GM23338 (cell line): ENCODE measurements at regions not wholly inside any gene's neighbourhood (a gene's known extent, or its start where the extent isn't known, plus 50 kb on each side); places are given as distances from the start of the nearest gene placed in this dataset.

Experiments used
- ATAC-seq: fragments of 200-7000 bp; cut with Tn5 transposase; 3 replicates; pipeline ENCODE4 v1.9.1; 2020
- DNase-seq: peaks from one replicate; pipeline ENCODE4 v3.0.0-alpha.2; 2015; ENCODE audit warnings: low spot score
- H2AFZ ChIP-seq: fragments of 200-600 bp; sonication (generic); 2 replicates; pipeline ENCODE4 v1.8.0; 2016; ENCODE audit warnings: antibody characterized with exemption, mild to moderate bottlenecking, moderate library complexity
- H3F3A ChIP-seq: fragments of 200-600 bp; sonication (generic); replicated peaks from 2 replicates; pipeline ENCODE4 v1.8.0; 2017; ENCODE audit warnings: antibody characterized with exemption, mixed run types, low read depth
- H3K27ac ChIP-seq: fragments of 200-600 bp; sonication (generic); 2 replicates; pipeline ENCODE4 v1.6.1; 2016; ENCODE audit warnings: low read depth
- H3K27me3 ChIP-seq: fragments of 200-600 bp; sonication (generic); 2 replicates; pipeline ENCODE4 v1.8.0; 2016; ENCODE audit warnings: mild to moderate bottlenecking, mixed run types, moderate library complexity; ENCODE audit not compliant: insufficient read depth
- H3K36me3 ChIP-seq: fragments of 200-600 bp; sonication (generic); 2 replicates; pipeline ENCODE4 v1.8.0; 2016; ENCODE audit warnings: mild to moderate bottlenecking; ENCODE audit not compliant: insufficient read depth
- H3K4me1 ChIP-seq: fragments of 200-600 bp; sonication (generic); 2 replicates; pipeline ENCODE4 v1.8.0; 2016; ENCODE audit warnings: mild to moderate bottlenecking, moderate library complexity; ENCODE audit not compliant: insufficient read depth
- H3K4me2 ChIP-seq: fragments of 200-600 bp; sonication (generic); 2 replicates; pipeline ENCODE4 v1.7.1; 2017; ENCODE audit warnings: mixed run types
- H3K4me3 ChIP-seq: fragments of 200-600 bp; sonication (generic); 2 replicates; pipeline ENCODE4 v1.6.1; 2016; ENCODE audit warnings: mixed run types
- H3K79me2 ChIP-seq: fragments of 200-600 bp; sonication (generic); replicated peaks from 2 replicates; pipeline ENCODE4 v1.8.0; 2017; ENCODE audit warnings: mild to moderate bottlenecking; ENCODE audit not compliant: insufficient read depth
- H3K9me2 ChIP-seq: fragments of 200-600 bp; sonication (generic); 2 replicates; pipeline ENCODE4 v1.8.0; 2017; ENCODE audit not compliant: insufficient read depth
- H4K20me1 ChIP-seq: fragments of 200-600 bp; sonication (generic); replicated peaks from 2 replicates; pipeline ENCODE4 v1.8.0; 2017; ENCODE audit warnings: mild to moderate bottlenecking; ENCODE audit not compliant: insufficient read depth
- H3K27ac Mint-ChIP-seq: 2 replicates; pipeline ENCODE4 v1.8.0; 2020; ENCODE audit warnings: inconsistent platforms, mild to moderate bottlenecking, moderate library complexity, mixed read lengths
- H3K27me3 Mint-ChIP-seq: 3 replicates; pipeline ENCODE4 v1.8.0; 2022; ENCODE audit warnings: low read depth, mild to moderate bottlenecking, moderate library complexity, mixed read lengths, inconsistent platforms; ENCODE audit not compliant: insufficient read depth, poor library complexity
- H3K36me3 Mint-ChIP-seq: 3 replicates; pipeline ENCODE4 v1.8.0; 2021; ENCODE audit warnings: low read depth, mild to moderate bottlenecking, inconsistent platforms, moderate library complexity, mixed read lengths
- H3K4me1 Mint-ChIP-seq: 3 replicates; pipeline ENCODE4 v1.8.0; 2020; ENCODE audit warnings: mild to moderate bottlenecking, inconsistent platforms, mixed read lengths
- H3K4me3 Mint-ChIP-seq: 3 replicates; pipeline ENCODE4 v1.8.0; 2021; ENCODE audit warnings: moderate library complexity, mild to moderate bottlenecking, inconsistent platforms, mixed read lengths
- H3K9me3 Mint-ChIP-seq: 3 replicates; pipeline ENCODE4 v1.8.0; 2020; ENCODE audit warnings: moderate library complexity, mild to moderate bottlenecking, inconsistent platforms, mixed read lengths
- EZH2 ChIP-seq: fragments of 200-600 bp; sonication (generic); IDR thresholded peaks from one replicate; pipeline ENCODE4 v1.8.0; 2017; ENCODE audit warnings: antibody characterized with exemption, mild to moderate bottlenecking, low read depth; ENCODE audit not compliant: unreplicated experiment
- EZH2phosphoT487 ChIP-seq: fragments of 200-600 bp; sonication (generic); IDR thresholded peaks from one replicate; pipeline ENCODE4 v1.8.1; 2018; ENCODE audit warnings: antibody characterized with exemption; ENCODE audit not compliant: unreplicated experiment
- JUNB ChIP-seq: IDR thresholded peaks from one replicate; pipeline ENCODE4 v1.6.1; 2016; ENCODE audit warnings: antibody characterized with exemption; ENCODE audit not compliant: unreplicated experiment
- NANOG ChIP-seq: IDR thresholded peaks from 2 replicates; pipeline ENCODE4 v1.6.1; 2016; ENCODE audit warnings: antibody characterized with exemption, borderline replicate concordance
- ZNF331 ChIP-seq: fragments of 250-450 bp; sonication (Bioruptor Pico); IDR thresholded peaks from 2 replicates; pipeline ENCODE4 v1.5.0; 2020; ENCODE audit warnings: low read depth, mild to moderate bottlenecking, moderate library complexity
- TF ChIP-seq, protein P1 (sequence below): fragments of 250-450 bp; sonication (Bioruptor Pico); IDR thresholded peaks from 2 replicates; pipeline ENCODE4 v1.5.0; 2020; ENCODE audit warnings: mild to moderate bottlenecking, moderate library complexity
- TF ChIP-seq, protein P2 (sequence below): IDR thresholded peaks from 2 replicates; pipeline ENCODE4 v1.6.1; 2016; ENCODE audit warnings: antibody characterized with exemption
- TF ChIP-seq, protein P3 (sequence below): IDR thresholded peaks from one replicate; pipeline ENCODE4 v1.6.1; 2018; ENCODE audit warnings: antibody characterized with exemption; ENCODE audit not compliant: unreplicated experiment
- TF ChIP-seq, protein P4 (sequence below), 2 experiments: fragments of 200-600 bp in 1 of 2; sonication (generic) in 1 of 2; conservative IDR thresholded peaks; 2 replicates each; pipeline versions ENCODE4 v1.5.1 to v1.6.1; 2016 to 2017; ENCODE audit warnings: antibody characterized with exemption in 2 of 2, low read depth in 2 of 2, mild to moderate bottlenecking in 2 of 2, moderate library complexity in 1 of 2

DNA sequence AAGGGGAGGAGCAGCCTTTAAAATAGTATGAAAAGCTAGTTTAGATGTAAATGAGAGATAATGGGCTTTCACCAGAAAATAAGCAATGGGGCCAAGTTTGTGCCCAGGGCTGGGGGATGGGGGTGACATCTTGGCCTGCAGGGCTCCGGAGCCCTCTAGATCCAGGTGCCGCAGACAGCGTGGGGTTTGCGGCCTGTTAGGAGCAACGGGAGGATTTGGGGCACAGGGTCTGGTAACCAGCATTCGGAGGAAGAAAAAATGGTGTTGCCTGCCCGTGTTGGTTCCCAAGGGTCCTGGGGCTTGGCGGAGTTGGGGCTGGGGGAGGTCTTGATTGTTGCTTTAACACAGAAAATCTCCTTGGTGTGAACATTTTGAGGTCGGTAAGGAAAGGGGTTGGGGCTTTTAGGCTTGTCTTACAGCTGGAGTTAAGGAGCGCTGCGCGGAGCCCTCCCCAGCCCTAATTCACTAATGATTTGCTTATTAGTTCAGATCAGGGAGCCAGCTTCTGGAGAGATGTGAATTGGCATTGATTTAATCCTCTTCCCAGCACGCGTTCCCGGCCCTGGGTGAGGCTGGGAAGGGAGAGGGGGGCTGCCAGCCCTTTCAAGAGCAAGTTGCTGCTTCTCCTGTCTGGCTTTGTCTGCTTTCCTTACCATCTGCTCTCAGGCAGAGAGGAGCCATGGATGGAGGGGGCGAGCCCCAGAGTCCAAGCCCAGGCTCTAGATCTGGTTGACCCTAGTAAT, 443.4 kb downstream of the BCOR start:
- Mint-ChIP-seq H3K9me3 (peaks cover 3% of the 10 kb centered on the region; the same call in 1 of the 3 replicates), H3K36me3 (no peaks in the 10 kb centered on the region), H3K27ac (peak overlapping the region; percentile 98), H3K4me1 (peaks cover 39% of the 10 kb centered on the region), H3K27me3 (peaks cover 8% of the 10 kb centered on the region), H3K4me3 (peak overlapping the region; percentile 64)
- Histone ChIP-seq H3K79me2 (no peaks in the 10 kb centered on the region), H4K20me1 (no peaks in the 10 kb centered on the region), H3K27me3 (no peaks in the 10 kb centered on the region), H3K27ac (peak overlapping the region; percentile 97), H3K9me2 (no peaks in the 10 kb centered on the region), H3F3A (0 out of 2 replicates have a peak, but pooled peaks cover 11% of the 10 kb centered on the region), H3K4me3 (peak overlapping the region; percentile 42), H3K4me1 (peaks cover 20% of the 10 kb centered on the region), H3K4me2 (peak overlapping the region; percentile 52), H3K36me3 (no peaks in the 10 kb centered on the region), H2AFZ (no peak overlapping the region)
- ATAC-seq = peak; percentile 74
- no peak for TF ChIP-seq ZNF331
- no peak for TF ChIP-seq NANOG
- TF ChIP-seq, protein P1, sequence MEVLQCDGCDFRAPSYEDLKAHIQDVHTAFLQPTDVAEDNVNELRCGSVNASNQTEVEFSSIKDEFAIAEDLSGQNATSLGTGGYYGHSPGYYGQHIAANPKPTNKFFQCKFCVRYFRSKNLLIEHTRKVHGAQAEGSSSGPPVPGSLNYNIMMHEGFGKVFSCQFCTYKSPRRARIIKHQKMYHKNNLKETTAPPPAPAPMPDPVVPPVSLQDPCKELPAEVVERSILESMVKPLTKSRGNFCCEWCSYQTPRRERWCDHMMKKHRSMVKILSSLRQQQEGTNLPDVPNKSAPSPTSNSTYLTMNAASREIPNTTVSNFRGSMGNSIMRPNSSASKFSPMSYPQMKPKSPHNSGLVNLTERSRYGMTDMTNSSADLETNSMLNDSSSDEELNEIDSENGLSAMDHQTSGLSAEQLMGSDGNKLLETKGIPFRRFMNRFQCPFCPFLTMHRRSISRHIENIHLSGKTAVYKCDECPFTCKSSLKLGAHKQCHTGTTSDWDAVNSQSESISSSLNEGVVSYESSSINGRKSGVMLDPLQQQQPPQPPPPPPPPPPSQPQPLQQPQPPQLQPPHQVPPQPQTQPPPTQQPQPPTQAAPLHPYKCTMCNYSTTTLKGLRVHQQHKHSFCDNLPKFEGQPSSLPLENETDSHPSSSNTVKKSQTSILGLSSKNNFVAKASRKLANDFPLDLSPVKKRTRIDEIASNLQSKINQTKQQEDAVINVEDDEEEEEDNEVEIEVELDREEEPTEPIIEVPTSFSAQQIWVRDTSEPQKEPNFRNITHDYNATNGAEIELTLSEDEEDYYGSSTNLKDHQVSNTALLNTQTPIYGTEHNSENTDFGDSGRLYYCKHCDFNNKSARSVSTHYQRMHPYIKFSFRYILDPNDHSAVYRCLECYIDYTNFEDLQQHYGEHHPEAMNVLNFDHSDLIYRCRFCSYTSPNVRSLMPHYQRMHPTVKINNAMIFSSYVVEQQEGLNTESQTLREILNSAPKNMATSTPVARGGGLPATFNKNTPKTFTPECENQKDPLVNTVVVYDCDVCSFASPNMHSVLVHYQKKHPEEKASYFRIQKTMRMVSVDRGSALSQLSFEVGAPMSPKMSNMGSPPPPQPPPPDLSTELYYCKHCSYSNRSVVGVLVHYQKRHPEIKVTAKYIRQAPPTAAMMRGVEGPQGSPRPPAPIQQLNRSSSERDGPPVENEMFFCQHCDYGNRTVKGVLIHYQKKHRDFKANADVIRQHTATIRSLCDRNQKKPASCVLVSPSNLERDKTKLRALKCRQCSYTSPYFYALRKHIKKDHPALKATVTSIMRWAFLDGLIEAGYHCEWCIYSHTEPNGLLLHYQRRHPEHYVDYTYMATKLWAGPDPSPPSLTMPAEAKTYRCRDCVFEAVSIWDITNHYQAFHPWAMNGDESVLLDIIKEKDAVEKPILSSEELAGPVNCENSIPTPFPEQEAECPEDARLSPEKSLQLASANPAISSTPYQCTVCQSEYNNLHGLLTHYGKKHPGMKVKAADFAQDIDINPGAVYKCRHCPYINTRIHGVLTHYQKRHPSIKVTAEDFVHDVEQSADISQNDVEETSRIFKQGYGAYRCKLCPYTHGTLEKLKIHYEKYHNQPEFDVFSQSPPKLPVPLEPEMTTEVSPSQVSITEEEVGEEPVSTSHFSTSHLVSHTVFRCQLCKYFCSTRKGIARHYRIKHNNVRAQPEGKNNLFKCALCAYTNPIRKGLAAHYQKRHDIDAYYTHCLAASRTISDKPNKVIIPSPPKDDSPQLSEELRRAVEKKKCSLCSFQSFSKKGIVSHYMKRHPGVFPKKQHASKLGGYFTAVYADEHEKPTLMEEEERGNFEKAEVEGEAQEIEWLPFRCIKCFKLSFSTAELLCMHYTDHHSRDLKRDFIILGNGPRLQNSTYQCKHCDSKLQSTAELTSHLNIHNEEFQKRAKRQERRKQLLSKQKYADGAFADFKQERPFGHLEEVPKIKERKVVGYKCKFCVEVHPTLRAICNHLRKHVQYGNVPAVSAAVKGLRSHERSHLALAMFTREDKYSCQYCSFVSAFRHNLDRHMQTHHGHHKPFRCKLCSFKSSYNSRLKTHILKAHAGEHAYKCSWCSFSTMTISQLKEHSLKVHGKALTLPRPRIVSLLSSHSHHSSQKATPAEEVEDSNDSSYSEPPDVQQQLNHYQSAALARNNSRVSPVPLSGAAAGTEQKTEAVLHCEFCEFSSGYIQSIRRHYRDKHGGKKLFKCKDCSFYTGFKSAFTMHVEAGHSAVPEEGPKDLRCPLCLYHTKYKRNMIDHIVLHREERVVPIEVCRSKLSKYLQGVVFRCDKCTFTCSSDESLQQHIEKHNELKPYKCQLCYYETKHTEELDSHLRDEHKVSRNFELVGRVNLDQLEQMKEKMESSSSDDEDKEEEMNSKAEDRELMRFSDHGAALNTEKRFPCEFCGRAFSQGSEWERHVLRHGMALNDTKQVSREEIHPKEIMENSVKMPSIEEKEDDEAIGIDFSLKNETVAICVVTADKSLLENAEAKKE (CRISPR knock-in tag) = no peak
- TF ChIP-seq JUNB = no peak
- no peak for TF ChIP-seq EZH2phosphoT487
- TF ChIP-seq, protein P2, sequence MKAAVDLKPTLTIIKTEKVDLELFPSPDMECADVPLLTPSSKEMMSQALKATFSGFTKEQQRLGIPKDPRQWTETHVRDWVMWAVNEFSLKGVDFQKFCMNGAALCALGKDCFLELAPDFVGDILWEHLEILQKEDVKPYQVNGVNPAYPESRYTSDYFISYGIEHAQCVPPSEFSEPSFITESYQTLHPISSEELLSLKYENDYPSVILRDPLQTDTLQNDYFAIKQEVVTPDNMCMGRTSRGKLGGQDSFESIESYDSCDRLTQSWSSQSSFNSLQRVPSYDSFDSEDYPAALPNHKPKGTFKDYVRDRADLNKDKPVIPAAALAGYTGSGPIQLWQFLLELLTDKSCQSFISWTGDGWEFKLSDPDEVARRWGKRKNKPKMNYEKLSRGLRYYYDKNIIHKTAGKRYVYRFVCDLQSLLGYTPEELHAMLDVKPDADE = no peak
- TF ChIP-seq, protein P3, sequence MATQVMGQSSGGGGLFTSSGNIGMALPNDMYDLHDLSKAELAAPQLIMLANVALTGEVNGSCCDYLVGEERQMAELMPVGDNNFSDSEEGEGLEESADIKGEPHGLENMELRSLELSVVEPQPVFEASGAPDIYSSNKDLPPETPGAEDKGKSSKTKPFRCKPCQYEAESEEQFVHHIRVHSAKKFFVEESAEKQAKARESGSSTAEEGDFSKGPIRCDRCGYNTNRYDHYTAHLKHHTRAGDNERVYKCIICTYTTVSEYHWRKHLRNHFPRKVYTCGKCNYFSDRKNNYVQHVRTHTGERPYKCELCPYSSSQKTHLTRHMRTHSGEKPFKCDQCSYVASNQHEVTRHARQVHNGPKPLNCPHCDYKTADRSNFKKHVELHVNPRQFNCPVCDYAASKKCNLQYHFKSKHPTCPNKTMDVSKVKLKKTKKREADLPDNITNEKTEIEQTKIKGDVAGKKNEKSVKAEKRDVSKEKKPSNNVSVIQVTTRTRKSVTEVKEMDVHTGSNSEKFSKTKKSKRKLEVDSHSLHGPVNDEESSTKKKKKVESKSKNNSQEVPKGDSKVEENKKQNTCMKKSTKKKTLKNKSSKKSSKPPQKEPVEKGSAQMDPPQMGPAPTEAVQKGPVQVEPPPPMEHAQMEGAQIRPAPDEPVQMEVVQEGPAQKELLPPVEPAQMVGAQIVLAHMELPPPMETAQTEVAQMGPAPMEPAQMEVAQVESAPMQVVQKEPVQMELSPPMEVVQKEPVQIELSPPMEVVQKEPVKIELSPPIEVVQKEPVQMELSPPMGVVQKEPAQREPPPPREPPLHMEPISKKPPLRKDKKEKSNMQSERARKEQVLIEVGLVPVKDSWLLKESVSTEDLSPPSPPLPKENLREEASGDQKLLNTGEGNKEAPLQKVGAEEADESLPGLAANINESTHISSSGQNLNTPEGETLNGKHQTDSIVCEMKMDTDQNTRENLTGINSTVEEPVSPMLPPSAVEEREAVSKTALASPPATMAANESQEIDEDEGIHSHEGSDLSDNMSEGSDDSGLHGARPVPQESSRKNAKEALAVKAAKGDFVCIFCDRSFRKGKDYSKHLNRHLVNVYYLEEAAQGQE = no peak
- TF ChIP-seq EZH2 = no peak
- TF ChIP-seq, protein P4, sequence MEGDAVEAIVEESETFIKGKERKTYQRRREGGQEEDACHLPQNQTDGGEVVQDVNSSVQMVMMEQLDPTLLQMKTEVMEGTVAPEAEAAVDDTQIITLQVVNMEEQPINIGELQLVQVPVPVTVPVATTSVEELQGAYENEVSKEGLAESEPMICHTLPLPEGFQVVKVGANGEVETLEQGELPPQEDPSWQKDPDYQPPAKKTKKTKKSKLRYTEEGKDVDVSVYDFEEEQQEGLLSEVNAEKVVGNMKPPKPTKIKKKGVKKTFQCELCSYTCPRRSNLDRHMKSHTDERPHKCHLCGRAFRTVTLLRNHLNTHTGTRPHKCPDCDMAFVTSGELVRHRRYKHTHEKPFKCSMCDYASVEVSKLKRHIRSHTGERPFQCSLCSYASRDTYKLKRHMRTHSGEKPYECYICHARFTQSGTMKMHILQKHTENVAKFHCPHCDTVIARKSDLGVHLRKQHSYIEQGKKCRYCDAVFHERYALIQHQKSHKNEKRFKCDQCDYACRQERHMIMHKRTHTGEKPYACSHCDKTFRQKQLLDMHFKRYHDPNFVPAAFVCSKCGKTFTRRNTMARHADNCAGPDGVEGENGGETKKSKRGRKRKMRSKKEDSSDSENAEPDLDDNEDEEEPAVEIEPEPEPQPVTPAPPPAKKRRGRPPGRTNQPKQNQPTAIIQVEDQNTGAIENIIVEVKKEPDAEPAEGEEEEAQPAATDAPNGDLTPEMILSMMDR (conservative IDR thresholded peaks at IDR 0.05; ENCODE audit: low read depth in 2 of 2) = no peak
- peak; percentile 46 for DNase-seq
